Thyroid gland (tissue), 4 donors: ENCODE measurements at regions not wholly inside any gene's neighbourhood (a gene's known extent, or its start where the extent isn't known, plus 50 kb on each side); places are given as distances from the start of the nearest gene placed in this dataset.

ENCODE experiments used
- DNase-seq, 2 donors: peaks; one replicate each; pipeline ENCODE4 v3.0.0-alpha.2; 2019
- H3K27ac ChIP-seq, 3 donors: fragments of 200-600 bp; sonication (generic); 1 replicate in 2 of 3; 2 replicates in 1 of 3; pipeline ENCODE4 v1.5.1; 2016 to 2019; ENCODE audit warnings: mild to moderate bottlenecking in 1 of 3, moderate library complexity in 1 of 3
- H3K27me3 ChIP-seq: fragments of 200-600 bp; sonication (generic); one replicate; pipeline ENCODE4 v1.5.1; 2019
- H3K36me3 ChIP-seq, 2 donors: fragments of 200-600 bp; sonication (generic); one replicate each; pipeline ENCODE4 v1.5.1; 2016 to 2019
- H3K4me1 ChIP-seq, 2 donors: fragments of 200-600 bp; sonication (generic); one replicate each; pipeline ENCODE4 v1.5.1; 2017 to 2019
- H3K4me3 ChIP-seq, 3 donors: fragments of 200-600 bp; sonication (generic); replicated peaks in 1 of 3; 1 replicate in 2 of 3; 2 replicates in 1 of 3; pipeline ENCODE4 v1.5.1; 2016; ENCODE audit warnings: mild to moderate bottlenecking in 1 of 3
- H3K9me3 ChIP-seq: fragments of 200-600 bp; sonication (generic); one replicate; pipeline ENCODE4 v1.5.1; 2017
- CTCF ChIP-seq, 6 experiments: fragments of 200-600 bp in 3 of 6; fragments of 450-650 bp in 3 of 6; sonication (generic) in 3 of 6; IDR thresholded peaks; one replicate each; pipeline ENCODE4 v1.5.1; 2016 to 2019; ENCODE audit warnings: antibody characterized with exemption in 6 of 6, mild to moderate bottlenecking in 2 of 6, inconsistent platforms in 1 of 6, moderate library complexity in 1 of 6
- POLR2A ChIP-seq, 2 donors: fragments of 450-650 bp; IDR thresholded peaks; one replicate each; pipeline ENCODE4 v1.6.1; 2017; ENCODE audit warnings: antibody characterized with exemption in 2 of 2, mild to moderate bottlenecking in 2 of 2, moderate library complexity in 1 of 2
- WGBS, 2 donors: methylation state at CpG; one replicate each; pipeline ENCODE4 v1.1.5; 2017; 5-methylcytosine and 5-hydroxymethylcytosine counted together
- intact Hi-C: fragments of 100-400 bp; cut with DNase I; formaldehyde crosslinking; loops from one replicate; pipeline ENCODE4 v1.15.1; 2023

GRCh38 chr4:128560754-128561495 is 248.6 kb upstream of the JADE1 start:
- intact Hi-C loops = loop anchor here (10.0 kb wide), 1 partner anchor 254 kb away; no protein-coding TSS in a partner anchor
- Histone ChIP-seq H3K4me1 (peaks cover 7 to 11% of the 10 kb centered on the region in 2 donors), H3K27ac (peak overlapping the region in 2 of 3 donors; percentile 3 to 34), H3K4me3 (no peak overlapping the region), H3K9me3 (no peaks in the 10 kb centered on the region), H3K27me3 (no peaks in the 10 kb centered on the region), H3K36me3 (no peaks in the 10 kb centered on the region)
- TF ChIP-seq POLR2A (IDR thresholded peaks at IDR 0.05) (no peak), CTCF (IDR thresholded peaks at IDR 0.05) (no peak)
- 45 to 59% methylated on average over 6 of the region's 6 CpGs for WGBS, 2 donors
- DNase-seq = no peak

GRCh38 chr4:128558896-128559679 is 250.4 kb upstream of the JADE1 start:
- Histone ChIP-seq H3K36me3 (no peaks in the 10 kb centered on the region), H3K4me1 (peaks cover 10 to 19% of the 10 kb centered on the region in 2 donors), H3K27ac (no peak overlapping the region), H3K4me3 (no peak overlapping the region), H3K9me3 (no peaks in the 10 kb centered on the region), H3K27me3 (no peaks in the 10 kb centered on the region)
- TF ChIP-seq POLR2A (IDR thresholded peaks at IDR 0.05) = no peak
- intact Hi-C loops = no loop called here
- WGBS, 2 donors = 57 to 70% methylated on average over 8 of the region's 8 CpGs
- no peak for DNase-seq

GRCh38 chr4:128556756-128557155 is 252.7 kb upstream of the JADE1 start:
- 89 to 92% methylated on average over 3 of the region's 3 CpGs for WGBS, 2 donors
- intact Hi-C loops = no loop called here
- H3K27me3 ChIP-seq = no peaks in the 10 kb centered on the region
- DNase-seq = no peak
- TF ChIP-seq POLR2A (IDR thresholded peaks at IDR 0.05) = no peak
- no peak for TF ChIP-seq CTCF (IDR thresholded peaks at IDR 0.05)
- H3K36me3 ChIP-seq = no peaks in the 10 kb centered on the region
- H3K9me3 ChIP-seq = no peaks in the 10 kb centered on the region
- no peak overlapping the region for H3K27ac ChIP-seq
- H3K4me3 ChIP-seq = no peak overlapping the region
- peaks cover 25 to 28% of the 10 kb centered on the region in 2 donors for H3K4me1 ChIP-seq

DNA sequence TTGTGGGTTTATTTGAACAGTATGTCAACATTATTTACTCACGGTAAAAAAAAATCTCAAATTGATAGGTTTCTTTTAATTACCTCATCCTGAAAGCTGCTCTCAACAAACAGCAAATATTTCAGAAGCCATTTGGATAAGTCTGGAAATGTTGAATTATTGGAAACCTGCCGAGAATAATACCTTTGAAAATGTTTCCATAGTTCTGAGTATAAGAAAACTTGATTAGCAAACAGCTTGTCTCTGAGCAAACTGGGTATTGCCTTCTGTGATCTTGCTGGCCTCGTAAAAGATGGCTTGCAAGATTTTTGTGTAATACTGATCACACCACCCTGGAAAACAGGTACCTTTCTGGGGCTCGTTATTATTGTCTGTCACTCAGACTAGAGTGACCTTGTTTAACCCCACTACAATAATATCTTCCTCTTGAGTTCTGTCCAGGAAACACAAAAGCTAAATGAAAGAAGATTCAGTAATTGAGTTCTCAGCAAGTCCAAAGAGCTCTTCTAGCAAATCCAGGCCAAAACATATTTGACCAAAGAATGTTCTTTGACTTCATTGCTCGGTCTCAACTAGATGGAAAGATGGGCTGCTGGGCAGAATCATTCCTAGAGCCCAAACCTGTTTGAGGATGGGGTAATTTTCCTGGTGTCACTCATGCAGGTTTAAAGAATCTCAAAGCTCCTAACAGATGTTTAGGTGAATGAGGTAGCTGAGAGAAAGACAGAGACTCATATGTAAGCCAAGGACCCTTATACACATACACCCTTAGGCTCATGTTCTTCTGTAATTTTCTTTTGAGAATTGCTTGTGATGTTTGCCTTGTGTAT is 255.6 kb upstream of the JADE1 start:
- Histone ChIP-seq H3K9me3 (no peaks in the 10 kb centered on the region), H3K4me3 (peak overlapping the region in 1 of 3 donors; percentile 29), H3K36me3 (no peaks in the 10 kb centered on the region), H3K27me3 (no peaks in the 10 kb centered on the region), H3K27ac (peak overlapping the region; percentile 83 to 98 (median 97)), H3K4me1 (peaks cover 19 to 21% of the 10 kb centered on the region in 2 donors)
- DNase-seq = no peak
- 20 to 21% methylated on average over 5 of the region's 5 CpGs for WGBS, 2 donors
- intact Hi-C loops = no loop called here
- TF ChIP-seq POLR2A (IDR thresholded peaks at IDR 0.05) = peak in 1 of 2 donors; percentile 10
- no peak for TF ChIP-seq CTCF (IDR thresholded peaks at IDR 0.05)

DNA sequence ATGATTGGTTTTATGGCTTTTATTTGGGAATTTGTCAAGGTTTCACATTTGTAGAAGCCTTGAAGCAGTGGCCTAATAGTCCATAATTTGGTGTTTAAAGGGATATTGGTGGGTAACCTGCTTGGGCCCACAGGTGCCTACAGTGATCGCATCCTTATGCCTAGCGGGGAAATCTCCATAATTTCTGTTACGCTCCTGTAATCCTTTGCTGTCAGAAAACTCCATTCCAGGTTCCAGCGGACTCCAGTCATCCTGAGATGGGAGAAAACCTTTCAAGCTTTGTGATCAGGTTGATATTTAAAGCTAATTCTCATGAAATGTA is 257.0 kb upstream of the JADE1 start:
- intact Hi-C loops = no loop called here
- H3K4me3 ChIP-seq = peak overlapping the region in 1 of 3 donors; percentile 29
- no peak for TF ChIP-seq POLR2A (IDR thresholded peaks at IDR 0.05)
- TF ChIP-seq CTCF (IDR thresholded peaks at IDR 0.05) = no peak
- no peaks in the 10 kb centered on the region for H3K36me3 ChIP-seq
- H3K27ac ChIP-seq = peak overlapping the region; percentile 83 to 98 (median 97)
- no peaks in the 10 kb centered on the region for H3K27me3 ChIP-seq
- WGBS, 2 donors = 56 to 78% methylated on average over 4 of the region's 4 CpGs
- DNase-seq = no peak
- H3K4me1 ChIP-seq = peaks cover 19 to 21% of the 10 kb centered on the region in 2 donors
- no peaks in the 10 kb centered on the region for H3K9me3 ChIP-seq
